GM21529 (cell line): ENCODE measurements at regions not wholly inside any gene's neighbourhood (a gene's known extent, or its start where the extent isn't known, plus 50 kb on each side); places are given as distances from the start of the nearest gene placed in this dataset.
"Not testable (repeated sequence)": the region's sequence is repeated elsewhere in the genome, so short reads cannot be mapped to it uniquely, and the experiment has no call there.

ENCODE experiments used
- ATAC-seq: cut with Tn5 transposase; IDR thresholded peaks from one replicate; pipeline ENCODE4 v1.9.1; 2021; ENCODE audit not compliant: unreplicated experiment

DNA sequence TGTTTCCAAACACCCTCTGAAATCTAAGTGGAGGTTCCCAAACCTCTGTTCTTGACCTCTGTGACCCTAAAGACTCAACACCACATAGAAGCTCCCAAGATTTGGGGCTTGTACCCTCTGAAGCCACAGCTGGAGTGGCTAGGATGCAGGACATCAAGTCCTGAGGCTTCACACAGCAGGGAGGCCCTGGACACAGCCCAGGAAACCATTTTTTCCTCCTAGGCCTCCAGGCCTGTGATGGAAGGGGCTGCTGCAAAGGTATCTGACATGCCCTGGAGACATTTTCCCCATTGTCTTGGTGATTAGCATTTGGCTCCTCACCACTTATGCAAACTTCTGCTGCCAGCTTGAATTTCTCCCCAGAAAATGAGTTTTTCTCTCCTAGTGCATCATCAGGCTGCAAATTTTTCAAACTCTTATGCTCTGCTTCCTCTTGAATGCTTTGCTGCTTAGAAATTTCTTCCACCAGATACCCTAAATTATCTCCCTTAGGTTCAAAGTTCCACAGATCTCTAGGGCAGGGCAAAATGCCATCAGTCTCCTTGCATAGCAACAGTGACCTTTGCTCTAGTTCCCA lies 200.5 kb upstream of the ARL4C start:
- not testable (repeated sequence) for ATAC-seq

- no peak for ATAC-seq
Observed at GRCh38 chr2:234695981-234696380, 199.1 kb upstream of the ARL4C start.

DNA sequence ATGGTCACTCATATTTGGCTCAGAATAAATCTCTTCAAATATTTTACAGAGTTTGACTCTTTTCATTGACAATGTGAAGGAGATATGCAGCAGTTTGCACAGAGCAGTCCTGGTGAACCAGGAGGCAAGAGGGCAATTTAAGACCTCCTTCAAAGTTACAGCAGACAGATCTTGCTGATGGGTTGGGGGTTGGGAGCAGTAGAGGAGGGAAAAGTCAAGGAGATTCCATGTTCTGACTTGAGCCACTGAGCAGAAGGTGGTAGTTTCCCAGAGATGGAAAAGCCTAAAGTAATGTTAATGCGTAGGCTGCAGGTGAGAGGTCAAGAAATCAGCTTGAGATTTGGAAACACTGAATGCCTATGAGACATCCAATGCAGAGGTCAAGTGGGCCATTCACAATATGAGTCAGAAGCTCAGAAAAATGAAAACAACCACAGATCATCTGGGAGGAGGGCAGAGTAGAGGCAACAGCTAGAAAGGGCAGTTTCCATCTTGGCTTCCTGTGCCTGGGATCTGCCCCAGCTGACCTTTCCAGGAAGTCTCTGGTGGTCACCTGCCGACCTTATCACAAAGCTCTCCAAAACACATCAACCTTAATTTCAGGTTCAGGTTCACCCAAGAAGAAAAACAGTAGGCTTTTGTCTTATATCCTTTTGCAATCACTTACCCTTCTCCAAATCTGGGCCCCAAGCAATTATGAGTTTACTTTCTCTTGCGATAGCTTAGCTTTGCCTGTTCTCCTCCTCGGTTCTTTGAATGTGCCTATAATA lies 197.5 kb upstream of the ARL4C start:
- ATAC-seq, result no peak

DNA sequence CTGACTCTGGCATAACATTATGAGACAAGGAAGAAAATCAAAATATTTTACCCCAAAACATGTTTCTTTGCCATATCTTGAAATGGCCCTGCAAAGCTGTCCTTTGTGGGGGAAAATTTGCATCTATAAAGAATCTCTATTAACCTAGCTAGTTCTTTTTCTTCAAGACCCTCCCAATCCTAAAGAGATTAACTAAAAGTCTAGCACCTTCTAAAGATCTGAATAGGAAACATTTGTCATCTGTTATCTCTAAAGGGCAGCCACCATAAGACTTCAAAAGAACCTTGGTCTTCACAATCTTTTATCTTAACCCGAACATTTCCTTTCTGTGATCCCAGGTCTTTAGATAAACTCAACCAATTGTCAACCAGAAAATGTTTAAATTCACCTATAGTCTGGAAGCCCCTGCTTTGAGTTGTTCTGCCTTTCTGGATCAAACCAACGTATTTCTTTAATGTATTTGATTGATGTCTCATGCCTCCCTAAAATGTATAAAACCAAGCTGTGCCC lies 196.9 kb upstream of the ARL4C start:
- ATAC-seq, result not testable (repeated sequence)

DNA sequence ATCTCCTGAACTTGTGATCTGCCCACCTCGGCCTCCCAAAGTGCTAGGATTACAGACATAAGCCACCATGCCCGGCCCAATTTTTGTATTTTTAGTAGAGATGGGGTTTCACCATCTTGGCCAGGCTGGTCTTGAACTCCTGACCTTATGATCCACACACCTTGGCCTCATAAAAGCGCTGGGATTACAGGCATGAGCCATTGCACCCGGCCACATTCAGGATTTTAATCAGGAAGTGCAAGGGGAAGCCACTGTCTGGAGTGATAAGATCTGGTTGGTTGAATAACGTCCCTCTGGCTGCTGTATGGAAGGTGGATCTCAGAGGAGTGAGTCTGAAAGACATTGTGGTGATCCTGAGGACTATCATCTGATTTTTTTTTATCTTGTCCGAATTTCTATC lies 196.3 kb upstream of the ARL4C start:
- ATAC-seq, result not testable (repeated sequence)

- no peak for ATAC-seq
Observed at GRCh38 chr2:234691968-234692955, 195.4 kb upstream of the ARL4C start.

GRCh38 chr2:234691214-234691575 lies 194.3 kb upstream of the ARL4C start:
- ATAC-seq, result no peak

DNA sequence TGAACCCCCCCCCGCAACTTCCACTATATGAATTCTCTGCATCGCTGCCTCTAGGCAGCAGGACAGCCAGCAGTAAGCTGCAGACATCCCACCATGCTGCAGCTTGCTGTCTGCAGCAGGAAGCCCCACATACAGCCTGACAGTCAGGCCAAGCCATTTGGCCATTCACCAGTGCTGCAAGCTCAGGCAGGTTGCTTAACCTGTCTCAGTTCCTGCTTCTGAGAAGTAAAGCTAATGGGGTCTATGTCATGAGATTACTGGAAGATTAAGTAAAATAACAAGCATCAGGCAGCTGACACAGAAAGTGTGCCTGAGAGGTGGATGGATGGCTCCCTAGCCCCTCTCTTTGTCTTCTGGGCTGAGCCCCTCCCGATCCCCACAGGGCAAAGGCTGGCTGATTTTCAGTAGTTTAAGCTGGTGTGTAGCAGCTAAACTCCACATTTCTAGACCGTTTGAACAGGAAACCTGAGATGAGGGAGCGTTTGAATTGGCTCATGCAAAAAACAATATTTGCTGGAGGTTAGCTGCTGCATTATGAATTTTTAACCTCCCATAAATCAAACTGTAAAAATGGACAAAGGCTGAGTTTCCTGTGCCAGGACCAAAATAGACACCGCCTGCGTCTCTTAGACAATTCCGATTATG lies 193.8 kb upstream of the ARL4C start:
- no peak for ATAC-seq

GRCh38 chr2:234689911-234690379 lies 193.1 kb upstream of the ARL4C start:
- ATAC-seq, result no peak

DNA sequence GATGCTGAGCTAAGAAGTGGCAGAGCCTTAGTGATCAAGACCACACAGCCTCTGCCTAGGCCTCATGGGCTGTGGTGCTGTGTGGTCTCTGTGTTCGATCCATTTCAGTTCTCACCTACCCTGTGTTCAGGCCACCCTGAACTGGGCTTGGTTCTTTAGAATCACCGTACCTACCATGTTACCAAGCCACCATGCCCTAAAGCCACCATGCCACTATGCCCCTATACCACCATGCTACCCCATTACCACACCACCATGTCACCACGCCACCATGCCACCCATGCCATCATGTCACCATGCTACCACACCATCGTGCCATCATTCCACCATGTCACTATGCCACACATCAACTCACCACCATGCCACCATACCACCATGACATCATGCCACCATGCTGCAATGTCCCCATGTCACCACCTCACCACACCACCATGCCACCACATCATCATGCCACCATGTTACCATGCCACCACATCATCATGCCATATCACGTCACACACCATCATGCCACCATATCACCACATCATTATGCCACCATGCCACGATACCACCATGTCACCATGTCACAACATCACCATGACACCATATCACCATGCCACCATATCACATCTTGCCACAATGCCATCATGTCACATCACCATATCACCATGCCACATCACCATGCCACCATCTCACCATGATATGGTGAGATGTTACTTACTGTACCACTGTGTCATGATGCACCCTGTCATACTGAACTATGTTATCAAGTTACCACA lies 191.0 kb upstream of the ARL4C start:
- no peak for ATAC-seq

DNA sequence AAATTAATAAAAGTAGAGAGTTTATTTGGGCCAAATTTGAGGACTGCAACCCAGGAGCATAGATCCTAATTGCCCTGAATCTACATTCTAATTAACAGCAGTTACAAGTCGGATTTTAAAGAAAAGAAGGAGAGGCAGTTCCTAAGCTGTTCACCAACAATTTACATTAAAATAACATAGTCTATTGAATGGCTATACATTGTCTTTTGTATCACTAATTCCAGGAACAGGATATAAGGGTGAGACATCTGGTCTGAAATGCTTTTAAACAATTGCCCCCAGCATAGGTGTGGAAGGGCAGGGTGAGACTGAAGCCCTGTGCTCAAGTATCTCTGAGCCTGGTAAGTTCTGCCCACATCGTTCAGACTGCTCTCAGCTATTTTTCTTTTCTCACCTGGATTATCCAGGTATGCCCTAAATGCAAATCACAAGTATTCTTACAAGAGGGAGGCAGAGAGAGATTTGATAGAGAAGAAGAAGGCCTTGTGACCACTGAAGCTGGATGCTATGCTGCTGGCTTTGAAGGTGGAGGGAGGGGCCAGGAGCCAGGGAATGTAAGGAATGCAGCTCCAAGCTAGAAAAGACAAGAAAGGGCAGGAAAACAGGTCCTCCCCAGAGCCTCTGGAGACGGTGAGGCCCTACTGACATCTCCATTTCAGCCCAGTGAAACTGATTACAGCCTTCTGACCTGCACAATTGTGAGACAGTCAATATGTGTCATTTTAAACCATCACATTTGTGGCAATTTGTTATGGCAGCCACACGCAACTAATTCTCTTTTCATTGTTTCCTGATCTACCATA lies 189.4 kb upstream of the ARL4C start:
- ATAC-seq, result no peak

- no peak for ATAC-seq
Observed at GRCh38 chr2:234684466-234684865, 187.6 kb upstream of the ARL4C start.

- no peak for ATAC-seq
Observed at GRCh38 chr2:234683950-234684349, 187.1 kb upstream of the ARL4C start.

- no peak for ATAC-seq
Observed at GRCh38 chr2:234682492-234683228, 185.8 kb upstream of the ARL4C start.

DNA sequence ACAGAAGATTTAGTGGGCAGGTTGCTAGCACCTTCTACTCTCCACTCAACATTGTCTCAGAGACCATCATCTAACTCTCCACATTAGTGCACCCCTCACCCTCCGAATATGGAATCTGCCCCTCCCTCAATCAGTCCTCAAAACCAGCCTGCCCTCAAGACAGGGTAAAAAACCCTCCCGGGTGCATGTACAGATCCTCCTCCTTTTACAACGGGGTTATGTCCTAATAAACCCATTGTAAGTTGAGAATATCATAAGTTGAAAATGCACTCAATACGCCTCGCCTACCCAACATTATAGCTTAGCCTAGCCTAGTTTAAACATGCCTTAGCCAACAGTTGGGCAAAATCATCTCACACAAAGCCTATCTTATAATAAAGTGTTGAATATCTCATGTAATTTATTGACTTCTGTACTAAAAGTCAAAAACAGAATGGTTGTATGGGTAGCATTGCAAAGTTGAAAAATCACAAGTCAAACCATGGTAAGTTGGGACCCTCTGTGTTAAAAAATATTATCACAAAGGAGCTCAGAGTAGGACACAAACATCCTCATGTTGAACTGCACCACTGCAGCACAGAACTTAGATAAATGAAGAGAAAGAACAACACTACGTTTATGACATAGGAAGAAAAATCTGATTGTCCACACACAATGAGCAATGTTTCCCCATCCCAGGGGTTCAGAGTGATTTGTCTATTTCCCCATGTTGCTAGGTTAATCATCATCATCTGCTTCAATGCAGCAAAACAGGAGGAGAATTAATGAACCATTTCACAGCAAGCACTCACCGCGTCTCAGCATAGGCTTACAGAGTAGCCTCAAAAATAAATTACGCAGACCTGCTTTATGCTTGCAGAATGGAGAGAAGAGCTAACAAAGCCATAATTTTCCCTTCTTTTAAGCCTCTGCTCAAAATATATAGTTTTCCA lies 184.1 kb upstream of the ARL4C start:
- ATAC-seq, result no peak

- ATAC-seq, result no peak
Observed at GRCh38 chr2:234679741-234680687, 183.1 kb upstream of the ARL4C start.
